Midbrain (tissue), 1 donor: ENCODE measurements at regions not wholly inside any gene's neighbourhood (a gene's known extent, or its start where the extent isn't known, plus 50 kb on each side); places are given as distances from the start of the nearest gene placed in this dataset.

ENCODE experiments used
- DNase-seq: peaks from one replicate; lab custom pipeline; 2025; lab: John Stamatoyannopoulos, UW

GRCh38 chr18:2381539-2381938 is 189.8 kb downstream of the METTL4 start:
- no peak for DNase-seq

DNA sequence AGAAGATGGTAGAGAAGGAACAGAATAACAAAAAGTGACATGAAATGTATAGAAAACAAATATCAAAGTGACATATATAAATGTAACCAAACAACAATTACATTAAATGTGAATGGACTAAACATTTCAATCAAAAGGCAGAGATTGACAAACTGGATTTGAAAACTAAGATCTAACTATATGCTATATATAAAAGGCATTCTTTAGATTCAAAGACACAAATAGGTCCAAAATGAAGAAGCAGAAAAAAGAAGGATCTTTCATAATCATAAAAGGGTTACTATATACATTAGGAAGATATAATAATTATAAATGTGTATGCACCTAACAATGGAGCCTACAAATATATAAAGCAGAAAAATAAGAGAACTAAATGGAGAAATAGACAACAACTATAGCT is 183.7 kb downstream of the METTL4 start:
- no peak for DNase-seq

DNA sequence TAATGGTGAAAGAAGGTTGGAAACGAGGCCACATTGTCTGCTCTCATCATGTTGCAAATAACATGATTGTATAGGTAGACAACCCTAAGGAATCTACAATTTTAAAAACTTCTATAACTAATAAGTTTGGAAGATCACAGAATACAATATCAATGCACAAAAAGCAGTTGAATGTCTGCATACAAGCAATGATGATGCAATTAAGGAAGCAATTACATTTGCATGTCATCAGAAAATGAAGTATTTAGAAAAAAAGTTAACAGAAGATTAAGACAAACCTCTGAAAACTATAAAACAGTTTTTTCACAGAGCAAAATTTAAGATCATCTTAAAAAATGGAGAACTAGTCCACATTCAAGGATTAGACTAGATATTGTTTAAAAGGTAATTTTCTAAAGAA is 181.1 kb downstream of the METTL4 start:
- DNase-seq = no peak

- DNase-seq = no peak
Observed at GRCh38 chr18:2391470-2391869, 179.8 kb downstream of the METTL4 start.

GRCh38 chr18:2392446-2392845 is 178.9 kb downstream of the METTL4 start:
- no peak for DNase-seq

DNA sequence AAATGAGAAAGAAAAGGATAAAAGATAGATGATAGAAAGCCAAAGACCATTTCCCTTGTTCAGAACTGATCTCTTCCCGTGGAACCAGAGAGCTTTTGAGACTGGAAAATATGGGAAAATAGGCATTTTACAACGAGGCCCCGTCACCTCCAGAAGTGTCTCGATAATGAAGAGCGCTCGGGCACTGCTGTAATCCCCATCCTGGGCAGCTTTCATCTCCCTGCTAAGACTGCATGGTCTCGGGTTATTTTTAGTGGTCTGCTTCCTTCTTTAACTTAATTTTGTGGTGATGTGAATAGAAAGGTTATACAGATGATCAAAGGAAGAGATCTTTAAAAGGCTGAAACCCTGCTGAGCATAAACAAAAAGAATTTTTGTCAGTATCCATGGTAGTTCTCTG is 176.6 kb downstream of the METTL4 start:
- DNase-seq = no peak

DNA sequence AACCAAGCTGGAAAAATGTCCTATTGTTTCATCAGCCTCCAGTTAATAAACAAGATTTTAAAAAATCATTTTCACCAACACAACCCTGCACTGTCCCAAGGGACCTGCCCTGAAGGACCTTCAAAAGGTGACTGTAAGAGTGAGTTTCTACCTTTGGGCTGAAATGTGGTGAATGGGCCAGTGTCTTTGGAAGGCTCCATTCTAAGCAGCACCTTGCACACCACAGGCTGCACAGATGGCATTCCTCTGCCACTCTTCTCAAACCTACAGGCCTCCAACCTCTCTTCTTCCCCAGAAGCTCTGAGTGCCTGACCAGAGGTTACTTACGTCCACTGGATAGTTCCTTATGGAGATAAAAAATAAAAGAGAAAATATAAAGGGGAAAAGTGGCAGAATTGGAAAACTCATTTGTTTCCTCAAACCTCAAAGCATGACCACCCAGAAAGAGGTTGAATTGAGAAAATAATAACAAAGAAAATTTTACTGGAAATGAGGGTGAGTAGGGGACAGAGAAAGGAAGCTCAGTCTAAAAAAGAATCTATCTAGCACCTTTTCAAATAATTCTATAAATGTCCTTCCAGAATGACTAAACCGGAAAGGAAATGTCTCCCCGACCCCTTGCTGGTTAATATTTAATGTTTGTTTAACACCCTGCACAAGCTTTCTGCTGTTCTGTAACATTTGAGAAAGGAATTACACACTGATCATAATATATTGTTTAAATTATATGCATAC is 175.7 kb downstream of the METTL4 start:
- DNase-seq = no peak

DNA sequence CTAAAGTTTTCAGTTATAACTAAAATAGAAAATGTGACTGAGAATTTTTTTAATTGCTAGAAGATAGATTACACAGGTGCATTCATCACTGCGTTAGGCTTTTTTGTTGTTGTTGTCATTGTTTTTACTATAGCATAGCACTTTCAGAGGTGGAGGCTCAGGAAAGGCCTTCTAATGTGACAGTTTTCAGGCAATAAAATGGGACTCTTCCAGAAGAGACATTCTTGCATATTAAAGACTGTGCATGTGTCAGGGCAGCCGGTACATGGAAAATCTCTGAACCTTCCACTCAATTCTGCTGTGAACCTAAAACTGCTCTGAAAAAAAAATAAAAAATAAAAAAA is 175.2 kb downstream of the METTL4 start:
- no peak for DNase-seq

DNA sequence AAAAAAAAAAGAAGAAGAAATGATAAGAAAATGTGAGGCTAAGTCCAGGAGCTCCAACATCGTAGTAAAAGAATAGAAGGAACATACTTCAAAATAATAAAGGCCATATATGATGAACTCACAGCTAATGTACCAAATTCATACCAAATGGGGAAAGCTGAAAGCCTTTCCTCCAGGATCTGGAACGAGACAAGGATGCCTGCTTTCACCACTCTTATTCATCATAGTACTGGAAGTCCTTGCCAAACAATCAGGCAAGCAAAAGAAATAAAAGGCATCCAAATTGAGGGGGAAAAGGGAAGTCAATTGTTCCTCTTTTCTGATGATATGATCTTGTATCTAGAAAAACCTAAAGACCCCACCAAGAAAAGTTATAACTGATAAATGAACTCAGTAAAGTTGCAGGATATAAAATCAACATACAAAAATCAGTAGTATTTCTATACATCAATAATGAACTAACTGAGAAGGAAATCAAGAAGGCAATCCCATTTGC is 170.6 kb downstream of the METTL4 start:
- DNase-seq = no peak

GRCh38 chr18:2402084-2402483 is 169.2 kb downstream of the METTL4 start:
- DNase-seq = no peak

DNA sequence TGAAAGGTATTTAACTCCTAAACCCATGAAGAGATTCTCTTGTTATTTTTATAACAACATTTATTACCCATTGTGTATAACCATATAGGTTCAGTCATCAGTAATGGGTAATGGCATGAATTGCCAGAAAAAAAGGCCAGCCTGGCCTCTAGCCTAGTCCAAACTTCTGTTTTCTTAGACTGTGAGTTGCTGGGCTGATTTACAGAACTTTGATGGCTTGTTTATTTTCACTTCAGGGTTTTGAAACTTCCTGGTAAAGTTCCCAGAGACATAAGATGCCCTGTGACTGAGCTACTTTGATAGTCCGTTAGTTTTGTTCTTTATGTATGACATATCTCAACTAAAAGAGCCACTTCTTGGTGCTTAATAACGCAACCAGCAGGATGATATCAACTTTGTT is 164.8 kb downstream of the METTL4 start:
- DNase-seq = no peak

GRCh38 chr18:2407961-2408360 is 163.3 kb downstream of the METTL4 start:
- no peak for DNase-seq

DNA sequence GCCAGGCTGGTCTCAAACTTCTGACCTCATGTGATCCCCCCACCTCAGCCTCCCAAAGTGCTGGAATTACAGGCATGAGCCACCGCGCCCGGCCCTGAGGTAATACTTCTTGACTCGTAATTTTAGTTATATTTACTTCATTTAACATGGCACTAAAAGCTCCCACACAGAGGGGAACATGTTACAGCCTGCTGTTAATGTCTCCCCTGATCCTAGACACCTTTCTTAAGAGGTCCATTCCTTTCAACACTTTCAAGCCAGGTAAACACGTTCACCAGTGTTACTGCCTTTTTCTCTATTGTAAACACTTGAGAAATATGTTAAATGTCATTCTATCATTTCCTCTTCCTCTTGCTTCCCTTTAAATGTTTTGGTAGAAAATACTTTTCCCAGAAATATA is 161.4 kb downstream of the METTL4 start:
- DNase-seq = no peak

DNA sequence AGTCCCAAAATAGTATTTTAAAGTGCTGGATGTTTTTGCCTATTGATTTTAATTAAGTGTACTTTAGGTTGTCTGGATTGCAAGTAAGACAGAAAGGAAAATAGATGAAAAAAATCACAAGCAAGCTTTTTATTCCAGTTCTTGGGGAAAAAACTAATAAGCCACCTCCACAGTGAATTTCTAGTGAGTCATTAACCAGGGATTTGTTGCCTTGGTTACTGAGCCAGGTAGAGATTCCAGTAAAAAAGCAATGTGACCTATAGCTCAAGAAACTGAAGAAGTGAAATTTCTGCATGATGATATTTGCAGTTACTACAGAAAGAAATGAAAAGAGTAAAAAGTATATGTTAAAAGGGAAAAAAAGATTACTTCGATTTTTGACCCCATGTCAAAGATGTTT is 160.6 kb downstream of the METTL4 start:
- no peak for DNase-seq

- DNase-seq = no peak
Observed at GRCh38 chr18:2411381-2411960, 159.8 kb downstream of the METTL4 start.

DNA sequence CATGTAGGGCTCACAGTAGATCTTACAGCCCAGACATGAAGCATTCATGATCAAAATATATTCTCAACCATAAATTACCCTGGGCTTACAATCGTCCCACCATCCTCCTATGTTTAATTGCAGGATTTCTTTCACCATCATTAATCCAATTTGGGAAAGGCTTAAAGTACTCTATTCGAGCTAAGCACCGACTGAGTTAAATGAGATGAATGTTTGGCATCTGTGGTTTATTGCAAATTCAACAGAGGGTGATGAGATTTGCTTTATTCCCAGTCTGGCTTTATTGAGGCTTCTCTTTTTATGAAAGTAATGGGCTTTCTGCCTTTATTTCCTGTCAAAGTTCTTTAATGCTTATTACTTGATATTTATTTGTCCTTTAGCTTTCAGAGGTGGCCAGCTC is 159.0 kb downstream of the METTL4 start:
- no peak for DNase-seq

- no peak for DNase-seq
Observed at GRCh38 chr18:2412996-2413751, 158.1 kb downstream of the METTL4 start.

GRCh38 chr18:2414235-2414634 is 157.1 kb downstream of the METTL4 start:
- DNase-seq = no peak

DNA sequence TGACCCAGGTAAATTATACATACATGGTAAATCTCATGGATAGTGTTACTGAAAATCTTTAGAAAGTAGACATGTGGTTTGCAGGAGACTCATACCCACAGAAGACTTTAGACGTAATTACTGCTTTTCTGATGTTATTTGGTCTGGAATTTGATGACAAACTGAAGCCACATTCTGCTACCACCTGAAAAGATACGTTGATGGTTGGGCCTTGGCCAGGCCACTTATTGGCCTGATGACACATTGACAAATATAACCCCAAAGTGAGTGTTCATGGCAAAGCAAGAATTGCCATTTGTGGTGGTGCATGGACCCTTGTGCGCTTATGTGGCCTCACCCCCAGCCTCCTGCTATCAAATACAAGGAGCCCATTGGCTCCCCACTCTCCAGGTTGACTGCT is 155.6 kb downstream of the METTL4 start:
- no peak for DNase-seq

DNA sequence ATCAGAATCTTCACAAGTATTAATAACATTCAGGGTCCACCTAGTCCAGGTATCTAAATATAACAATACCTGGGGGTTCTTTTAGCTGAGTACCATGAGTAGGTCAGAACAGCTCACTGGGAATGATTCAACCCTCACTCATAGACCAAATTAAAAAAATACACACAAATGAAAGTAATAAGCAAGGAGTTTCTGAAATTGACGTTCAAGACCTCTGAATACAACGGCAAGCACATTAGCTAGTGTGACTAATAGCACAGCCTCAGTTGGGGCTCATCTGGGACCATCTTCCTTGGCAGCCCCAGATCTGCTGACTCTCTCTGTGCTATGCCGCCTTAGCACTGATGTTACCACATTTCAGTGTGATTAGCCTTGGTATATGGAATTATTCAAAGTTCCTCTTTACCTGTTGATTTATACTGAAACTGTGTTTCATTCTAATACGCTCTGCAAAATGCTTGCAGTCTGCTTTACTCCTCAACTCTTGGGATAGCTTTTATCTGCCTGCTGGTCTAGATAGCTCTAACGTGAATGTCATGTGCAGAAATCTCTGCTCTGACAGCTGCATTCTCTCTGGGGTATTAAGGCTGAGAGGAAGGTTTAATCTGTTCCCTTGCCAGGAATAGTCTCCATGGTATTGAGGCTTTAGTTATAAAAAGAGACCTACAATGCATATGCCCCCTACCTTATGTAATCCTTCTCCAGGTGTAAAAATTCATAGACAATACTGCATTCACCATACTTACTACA is 153.3 kb downstream of the METTL4 start:
- no peak for DNase-seq

DNA sequence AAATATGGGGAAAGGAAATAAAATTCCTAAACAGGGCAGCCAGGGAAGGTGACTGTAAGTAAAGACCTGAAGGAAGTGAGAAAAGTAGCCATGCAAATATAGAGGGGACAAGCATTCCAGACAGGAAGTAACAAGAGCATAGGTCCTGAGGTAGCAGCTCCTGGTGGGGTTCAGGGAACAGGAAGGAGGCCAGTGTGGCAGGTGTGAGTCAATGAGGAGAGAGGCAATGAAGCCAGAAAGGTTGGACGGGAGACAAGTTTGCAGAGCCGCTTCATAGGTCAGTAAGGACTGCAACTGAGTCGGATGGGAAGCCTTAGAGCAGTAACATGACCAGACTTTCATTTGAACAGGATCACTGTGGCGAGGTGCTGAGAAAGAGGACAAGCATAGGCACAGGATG is 150.9 kb downstream of the METTL4 start:
- no peak for DNase-seq

GRCh38 chr18:2423761-2424160 is 147.5 kb downstream of the METTL4 start:
- DNase-seq = no peak

GRCh38 chr18:2424420-2424819 is 146.9 kb downstream of the METTL4 start:
- no peak for DNase-seq
